8988T (cell line): ENCODE measurements at regions not wholly inside any gene's neighbourhood (a gene's known extent, or its start where the extent isn't known, plus 50 kb on each side); places are given as distances from the start of the nearest gene placed in this dataset.

ENCODE experiments used
- DNase-seq: peaks from one replicate; pipeline ENCODE4 v3.0.0; 2011

DNA sequence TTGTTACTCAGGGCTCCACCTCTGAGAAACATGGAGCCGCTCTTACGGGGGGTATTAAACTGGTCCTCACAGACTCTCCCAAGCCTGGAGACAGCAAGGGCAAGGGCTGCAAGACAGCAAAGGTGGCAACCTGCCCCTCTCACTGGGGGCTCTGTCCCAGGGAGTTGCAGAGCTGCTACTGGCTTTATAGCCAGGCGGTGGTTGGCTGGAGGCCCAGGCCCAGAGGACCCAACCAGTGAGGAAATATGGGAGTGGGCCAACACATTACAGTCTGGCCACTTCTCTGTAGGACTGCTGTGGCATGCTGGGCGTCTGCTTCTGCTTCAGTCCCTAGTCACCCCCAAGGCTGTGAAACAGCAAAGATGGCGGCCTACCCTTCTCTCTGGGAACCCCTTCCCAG is 597.2 kb downstream of the LRRC70 start:
- DNase-seq: no peak

DNA sequence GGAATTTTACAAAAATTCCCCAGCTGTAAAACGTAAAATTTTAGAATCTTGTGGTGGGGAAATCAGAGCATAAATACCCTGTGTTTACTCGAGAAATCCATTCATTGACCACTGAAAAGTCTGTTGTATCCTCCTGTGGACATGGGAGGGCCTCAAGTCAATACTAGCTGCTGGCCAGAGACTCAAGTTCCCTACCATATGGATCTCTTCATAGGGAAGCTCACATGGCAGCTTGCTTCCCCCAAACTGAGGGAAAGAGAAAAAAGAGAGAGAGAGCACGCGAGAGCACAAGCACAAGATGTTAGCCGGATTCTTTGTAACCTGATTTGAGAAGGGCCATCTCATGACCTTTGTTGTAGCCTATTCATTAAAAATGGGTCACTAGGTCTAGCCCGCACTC is 591.9 kb downstream of the LRRC70 start:
- no peak for DNase-seq

DNA sequence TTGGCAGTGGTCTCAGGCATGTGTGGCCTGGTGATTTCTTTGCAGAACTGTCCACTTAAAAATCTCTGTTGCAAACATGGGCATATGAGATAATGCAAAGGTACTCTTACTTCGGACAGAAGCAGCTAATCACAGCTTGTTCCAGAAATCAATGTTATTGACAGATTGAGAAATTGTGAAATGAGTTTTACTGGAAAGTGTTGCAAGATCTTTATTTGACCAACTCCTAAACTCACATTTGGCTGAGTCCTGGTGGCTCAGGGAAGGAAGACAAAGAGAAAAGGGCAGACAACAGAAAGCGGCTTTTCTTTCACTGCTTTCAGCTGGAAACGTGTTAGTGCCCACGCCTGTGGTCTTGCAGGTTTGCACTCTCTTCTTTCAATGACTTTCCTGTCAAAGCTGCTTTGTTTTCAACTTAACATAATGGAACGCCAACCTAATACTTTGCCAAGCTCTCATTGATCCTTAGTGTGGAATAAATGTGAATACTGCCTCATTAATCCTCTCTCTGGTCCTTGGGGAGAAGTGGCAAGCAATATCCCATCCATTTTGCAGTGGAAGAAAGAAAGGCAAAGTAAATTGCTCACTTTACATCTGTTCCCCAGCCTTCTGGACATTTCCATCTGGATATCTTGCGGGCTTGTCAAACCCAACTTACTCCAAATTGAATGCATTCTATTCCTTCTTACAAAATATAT is 586.4 kb downstream of the LRRC70 start:
- no peak for DNase-seq

DNA sequence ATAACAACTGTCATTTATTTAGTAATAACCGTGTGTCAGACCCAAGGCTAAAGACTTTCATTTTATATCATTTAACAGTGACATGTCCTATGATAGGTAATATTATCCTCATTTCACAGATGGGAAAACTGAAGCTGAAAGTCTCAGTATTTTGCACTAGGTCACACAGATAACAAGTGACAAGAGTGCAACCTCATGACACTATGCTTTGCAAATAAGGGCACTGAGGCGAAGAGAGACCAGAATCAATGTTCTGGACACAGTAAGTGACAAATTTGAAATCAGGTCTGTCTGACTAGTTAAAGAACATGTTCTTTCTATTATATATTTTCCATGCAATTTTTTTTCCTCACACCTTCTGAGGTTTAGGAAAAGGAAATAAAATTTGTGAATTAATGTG is 585.7 kb downstream of the LRRC70 start:
- DNase-seq: no peak

DNA sequence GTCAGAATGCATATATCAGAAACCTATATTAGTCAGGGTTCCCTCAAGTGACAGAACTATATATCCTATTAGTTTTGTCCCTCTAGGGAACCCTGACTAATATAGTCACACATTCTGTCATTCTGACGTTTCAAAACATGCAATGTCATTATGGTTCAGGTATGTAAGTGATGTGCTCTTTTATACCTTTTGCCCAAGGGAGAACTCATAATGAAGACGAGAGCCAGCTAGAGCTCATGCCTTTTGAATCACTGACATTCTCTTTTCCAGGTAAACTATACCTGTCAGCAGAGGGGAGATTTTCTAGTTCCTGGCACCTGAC is 576.7 kb downstream of the LRRC70 start:
- DNase-seq: no peak

DNA sequence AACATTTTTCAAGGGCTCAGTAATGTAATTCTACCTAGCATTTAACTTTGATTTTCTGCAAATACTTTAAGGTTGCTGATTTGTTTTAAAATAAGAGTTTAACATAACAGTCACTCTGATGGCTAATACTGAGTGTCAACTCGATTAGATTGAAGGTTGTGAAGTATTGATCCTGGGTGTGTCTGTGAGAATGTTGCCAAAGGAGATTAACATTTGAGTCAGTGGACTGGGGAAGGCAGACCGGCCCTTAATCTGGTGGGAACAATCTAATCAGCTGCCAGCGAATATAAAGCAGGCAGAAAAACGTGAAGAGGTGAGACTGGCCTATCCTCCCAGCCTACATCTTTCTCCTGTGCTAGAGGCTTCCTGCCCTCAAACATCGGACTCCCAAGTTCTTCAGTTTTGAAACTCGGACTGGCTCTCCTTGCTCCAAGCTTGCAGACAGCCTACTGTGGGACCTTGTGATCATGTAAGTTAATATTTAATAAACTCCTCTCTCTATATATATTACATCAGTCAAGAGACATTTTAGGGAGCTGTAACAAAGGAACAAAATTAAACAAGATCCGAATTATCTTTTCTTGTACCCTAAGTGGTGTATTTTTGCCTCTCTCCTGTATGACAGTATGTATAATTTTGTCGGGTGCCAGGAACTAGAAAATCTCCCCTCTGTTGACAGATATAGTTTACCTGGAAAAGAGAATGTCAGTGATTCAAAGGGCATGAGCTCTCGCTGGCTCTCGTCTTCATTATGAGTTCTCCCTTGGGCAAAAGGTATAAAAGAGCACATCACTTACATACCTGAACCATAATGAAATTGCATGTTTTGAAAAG is 576.1 kb downstream of the LRRC70 start:
- no peak for DNase-seq

DNA sequence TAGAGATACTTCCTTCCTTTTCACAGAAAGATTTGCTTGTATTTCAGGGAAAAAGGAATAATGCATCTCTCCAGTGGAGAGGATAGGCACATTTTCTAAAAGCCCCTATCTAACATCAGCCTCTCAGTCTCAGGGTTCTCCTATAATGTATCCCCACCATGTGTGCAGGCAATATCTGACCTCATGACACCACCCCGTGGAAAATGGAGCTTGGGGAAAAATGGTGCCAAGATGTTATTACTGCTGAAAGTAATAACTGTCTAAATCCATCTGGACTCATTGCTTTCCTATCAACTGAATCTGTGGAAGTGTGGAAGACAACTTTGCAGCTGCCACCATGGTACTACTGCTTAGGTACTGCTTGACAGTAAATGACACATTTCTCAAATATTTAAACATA is 574.3 kb downstream of the LRRC70 start:
- no peak for DNase-seq

DNA sequence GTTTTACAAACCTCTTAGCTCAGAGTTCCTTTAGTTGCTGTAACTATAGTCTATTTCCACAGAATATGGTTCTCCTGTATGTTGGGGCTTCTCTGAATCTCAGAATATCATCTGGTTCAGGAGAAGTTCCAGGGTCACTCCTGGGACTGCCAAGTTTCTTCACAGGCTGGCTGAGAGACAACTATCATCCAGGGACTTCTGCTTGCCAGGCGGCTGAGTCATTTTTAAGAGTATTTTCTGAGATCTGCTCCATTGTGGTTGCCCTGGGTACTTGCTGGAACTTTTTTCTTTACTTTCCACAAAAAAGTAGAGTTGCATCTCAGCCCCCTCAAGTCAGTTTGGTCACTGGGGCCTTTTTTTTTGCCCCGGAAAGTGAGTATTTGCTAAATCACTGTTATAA is 566.5 kb downstream of the LRRC70 start:
- no peak for DNase-seq

DNA sequence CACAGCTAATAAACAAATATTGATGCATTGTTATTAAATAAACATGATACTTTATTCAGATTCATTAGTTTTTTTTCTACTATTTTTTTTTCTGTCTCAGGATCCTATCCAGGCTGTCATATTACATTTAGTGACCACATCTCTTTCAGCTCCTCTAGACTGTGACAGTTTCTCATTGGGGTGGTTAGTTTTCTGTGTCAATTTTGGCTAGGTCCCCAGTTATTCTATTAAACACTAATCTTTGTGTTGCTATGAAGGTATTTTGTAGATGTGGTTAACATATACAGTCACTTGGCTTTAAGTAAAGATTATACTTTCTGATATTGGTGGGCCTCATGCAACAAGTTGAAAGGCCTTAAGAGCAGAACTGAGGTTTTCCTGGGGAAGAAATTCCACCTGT is 563.0 kb downstream of the LRRC70 start:
- DNase-seq: no peak

DNA sequence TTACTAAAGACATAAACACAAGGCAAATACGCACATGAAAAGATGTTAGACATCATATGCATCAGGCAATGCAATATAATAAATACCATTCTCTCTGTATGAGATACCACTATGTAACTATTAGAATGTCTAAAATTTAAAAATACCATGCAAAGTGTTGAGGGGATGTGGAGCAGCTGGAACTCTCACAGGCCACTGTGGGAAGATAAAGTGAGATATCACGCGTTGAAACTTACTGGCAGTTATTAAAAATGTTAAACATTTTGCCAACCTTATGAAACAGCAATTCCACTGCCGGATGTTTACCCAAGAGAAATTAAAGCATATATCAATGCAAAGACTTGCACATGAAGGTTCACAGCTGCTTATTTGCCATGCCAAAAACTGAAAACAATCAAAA is 556.7 kb downstream of the LRRC70 start:
- no peak for DNase-seq

DNA sequence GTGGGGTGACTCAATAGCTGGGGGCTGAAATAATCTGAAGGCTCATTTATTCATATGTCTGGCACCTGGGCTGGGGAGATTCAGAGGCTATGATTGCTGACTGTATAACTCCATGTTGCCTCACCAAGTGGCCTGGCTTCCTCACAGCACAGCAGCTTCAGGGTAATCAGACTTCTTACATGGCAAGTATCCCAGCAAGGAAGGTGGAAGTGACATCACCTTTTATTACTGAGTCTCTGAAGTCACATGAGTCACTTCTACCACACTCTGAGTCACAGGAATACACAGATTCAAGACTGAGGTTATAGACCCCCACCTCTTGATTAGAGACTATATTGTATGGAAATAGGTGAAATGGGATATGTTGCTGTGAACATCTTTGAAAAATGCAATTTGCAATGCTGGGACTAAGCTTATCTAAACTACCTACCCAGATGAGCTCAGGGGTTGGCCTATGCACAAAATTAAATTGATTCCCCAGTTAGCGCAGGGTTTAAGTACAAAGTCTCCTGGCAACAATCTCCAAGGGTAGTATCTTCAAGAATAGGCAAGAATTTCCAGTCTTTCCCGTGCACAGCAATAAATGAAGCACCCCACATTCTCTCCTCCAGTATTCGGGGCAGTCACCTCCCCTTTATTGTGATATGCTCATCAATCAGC is 553.1 kb downstream of the LRRC70 start:
- DNase-seq: no peak

DNA sequence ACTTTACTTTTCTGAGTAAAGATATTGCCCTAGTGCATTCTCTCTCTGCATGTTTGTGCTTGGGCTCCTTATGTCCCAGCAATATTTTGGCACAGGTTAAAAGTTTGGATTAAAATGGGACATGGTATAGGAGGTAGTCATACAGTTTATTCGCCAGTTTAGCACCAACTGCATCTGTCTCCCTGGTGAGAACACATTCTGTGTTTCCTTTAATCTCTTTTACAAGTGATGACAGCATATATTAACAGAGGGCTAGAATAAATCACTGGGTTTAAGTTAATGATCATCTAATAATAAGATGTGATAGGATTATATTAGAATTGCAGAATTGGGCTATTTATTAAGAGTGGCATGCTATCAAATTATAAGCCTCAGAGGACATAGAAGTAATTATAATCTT is 550.1 kb downstream of the LRRC70 start:
- no peak for DNase-seq

DNA sequence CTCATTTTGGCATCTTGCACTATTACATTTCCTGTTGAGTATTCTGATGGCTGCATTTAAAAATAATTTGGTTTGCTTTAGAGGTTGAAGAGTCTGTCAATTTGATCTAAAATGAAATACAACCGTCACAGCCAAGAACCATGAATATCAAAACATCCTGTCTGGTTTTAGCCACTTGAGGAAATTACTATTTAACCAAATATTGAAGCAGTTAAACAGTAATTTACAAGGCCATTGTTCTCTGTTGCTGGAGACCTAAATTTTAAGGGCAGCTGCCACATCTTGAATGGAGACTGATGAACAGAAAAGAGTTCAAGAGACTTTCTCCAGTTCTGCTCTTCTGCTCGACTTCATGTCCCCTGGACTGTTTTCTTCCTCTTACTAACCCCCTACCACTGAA is 549.4 kb downstream of the LRRC70 start:
- no peak for DNase-seq

DNA sequence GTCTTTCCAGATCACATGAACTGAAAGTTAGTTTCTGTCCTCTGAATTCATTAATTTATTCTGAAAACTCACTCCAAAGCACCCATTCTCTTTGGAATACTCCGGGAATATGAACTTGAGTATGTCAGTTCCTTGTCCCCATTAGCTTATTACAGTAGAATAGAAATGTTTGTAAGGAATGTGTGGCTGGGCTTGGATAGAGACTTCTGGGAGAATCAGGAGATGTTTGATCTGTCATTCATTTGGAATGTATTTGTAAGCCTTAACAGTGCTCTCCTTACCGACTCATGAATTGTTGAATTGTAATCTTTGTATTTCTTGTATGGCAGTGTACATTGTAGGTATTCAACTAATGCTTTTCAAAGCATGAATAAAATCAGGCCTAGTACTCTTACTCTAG is 548.4 kb downstream of the LRRC70 start:
- no peak for DNase-seq

DNA sequence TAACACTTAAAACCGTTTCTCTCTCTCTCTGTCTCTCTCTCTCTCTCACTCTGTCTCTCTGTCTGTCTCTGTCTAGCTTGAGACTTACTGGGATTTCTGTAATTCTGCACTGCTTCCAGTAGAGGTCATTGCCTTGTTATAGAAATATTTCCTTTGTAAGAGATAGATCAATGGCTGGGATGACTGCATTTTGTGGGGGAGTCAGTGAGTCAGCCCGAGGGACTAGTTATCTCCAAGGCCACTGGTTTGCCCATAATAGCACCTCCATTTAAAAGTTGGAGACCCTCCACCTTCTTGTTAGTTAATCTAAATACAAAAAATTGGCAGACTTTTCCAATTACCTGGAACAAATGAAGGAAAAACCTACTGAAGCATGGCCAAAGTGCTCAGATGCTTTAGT is 547.2 kb downstream of the LRRC70 start:
- no peak for DNase-seq

DNA sequence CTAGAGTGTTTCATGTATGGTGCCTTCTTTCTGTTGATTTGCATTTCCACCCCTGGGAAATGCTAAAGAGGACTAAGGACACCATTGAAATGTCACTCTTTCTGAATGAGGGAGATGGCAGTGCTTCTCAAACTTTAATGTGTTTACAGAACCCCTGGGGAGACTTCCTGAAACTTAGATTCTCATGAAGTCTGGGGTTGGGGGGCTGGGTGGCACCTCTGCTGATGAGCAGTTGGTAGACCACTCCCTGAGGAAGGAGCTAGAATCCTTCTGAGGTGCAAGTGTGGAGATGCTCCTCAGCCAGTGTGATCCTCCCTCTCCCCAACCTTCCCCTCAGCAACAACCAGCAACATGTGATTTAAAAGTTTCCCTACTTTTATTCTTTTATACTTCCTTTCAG is 546.8 kb downstream of the LRRC70 start:
- DNase-seq: no peak

DNA sequence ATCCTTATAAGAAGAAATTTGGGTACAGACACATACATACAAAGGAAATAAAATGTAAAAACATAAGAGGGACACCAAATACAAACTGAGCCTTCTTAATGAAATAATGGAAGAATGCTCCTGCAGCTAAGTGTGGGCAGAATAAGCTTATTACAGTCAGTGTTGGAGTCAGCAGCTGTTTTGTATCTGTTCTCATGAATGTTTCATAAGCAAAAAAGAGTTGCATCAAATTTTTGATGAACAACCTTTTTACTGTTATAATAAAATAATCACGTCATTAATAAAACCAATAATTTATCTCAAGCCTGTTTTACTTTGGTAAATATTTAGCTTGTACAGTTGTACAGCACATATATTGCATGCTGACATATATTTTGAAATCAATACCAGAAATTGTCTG is 545.6 kb downstream of the LRRC70 start:
- no peak for DNase-seq

DNA sequence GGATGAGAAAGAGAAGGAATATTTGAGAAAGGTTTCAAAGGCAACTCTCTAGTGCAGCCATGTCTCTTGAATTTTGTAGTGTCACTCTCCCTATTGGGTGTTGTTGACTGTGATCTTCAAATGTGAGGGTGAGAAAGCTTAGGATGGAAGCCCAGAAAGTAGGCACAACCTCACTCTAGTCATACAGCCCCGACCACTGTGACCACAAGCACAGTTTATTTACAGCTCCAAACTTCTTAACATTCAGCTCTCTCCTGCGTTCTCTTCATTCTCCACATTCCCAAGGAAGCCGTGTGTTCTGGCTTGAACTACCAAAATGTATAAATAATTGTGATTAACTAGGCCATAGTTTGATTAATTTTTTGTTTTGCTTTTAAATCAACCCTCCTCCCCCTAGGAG is 542.9 kb downstream of the LRRC70 start:
- no peak for DNase-seq

DNA sequence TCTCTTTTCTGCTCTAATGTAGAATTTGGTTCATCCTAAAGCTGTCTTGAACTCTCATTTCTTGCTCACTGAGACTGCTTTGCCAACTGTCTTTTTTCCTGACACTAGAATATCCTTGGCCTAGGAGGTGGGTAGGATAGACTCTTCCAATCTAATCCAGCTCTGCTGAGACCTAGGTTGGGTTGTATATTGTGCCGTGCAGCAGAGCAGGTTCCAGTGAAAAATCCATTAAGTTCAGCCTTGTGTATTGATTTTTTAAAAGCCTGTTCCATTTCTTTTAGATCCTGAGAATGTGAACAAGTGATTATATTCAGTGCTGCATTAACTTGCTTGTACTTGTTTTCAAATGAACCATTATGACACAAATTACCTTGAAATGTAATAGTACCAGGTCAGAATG is 539.6 kb downstream of the LRRC70 start:
- DNase-seq: no peak

DNA sequence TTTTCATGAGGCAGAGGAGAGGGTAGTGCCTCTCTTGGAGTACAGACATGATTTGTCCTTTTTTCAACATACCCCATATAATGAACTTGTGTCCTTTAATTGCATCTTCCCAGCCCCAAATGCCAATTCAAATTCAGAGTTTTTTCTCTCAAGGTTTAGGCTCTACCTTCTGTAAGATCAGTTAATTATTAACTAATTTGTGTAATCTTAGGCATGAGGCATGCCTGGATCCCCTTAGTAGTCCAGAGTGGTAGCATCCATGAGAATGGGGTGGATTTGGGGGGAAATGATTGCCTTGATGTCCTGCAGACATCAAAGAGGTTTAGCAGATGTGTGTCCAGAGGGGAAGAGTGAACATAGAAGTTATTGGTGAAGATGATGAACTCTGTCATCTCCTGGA is 533.3 kb downstream of the LRRC70 start:
- no peak for DNase-seq

DNA sequence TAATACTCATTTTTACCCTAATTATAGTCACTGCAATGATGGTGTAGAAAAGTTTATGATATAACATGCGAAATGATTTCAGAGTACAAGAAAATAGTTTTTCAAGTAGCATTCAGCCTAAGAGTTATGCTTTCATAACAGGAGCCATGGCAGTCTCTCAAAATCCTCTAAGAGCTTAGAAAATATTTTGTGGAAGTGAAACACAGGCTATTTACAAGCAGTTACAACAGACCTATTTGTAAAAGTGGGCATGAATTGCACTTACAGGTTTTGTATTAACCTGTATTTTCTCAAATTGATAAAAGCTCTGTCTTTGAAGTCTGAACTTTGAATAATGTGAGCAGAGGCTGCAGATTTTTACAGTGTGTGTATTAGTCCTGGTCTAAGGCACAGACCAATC is 523.3 kb downstream of the LRRC70 start:
- no peak for DNase-seq

DNA sequence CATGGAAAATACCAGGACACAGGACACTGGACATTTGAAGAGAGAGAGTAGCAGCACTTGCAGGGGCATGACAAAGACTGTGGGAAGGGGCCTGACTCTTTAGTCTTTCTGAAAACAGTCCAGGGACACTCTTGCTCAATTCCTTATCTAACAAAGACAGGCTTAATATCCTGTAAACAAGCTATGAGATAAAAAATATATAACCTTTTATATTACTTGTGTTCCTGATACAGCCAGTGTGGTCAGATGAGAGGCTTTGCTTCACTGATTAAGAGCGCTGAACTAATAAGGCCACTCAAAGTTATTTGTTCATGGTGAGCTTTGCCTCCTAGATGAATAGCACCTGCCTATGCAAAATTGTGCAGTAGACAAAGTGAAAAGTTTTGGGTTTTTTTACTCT is 518.7 kb downstream of the LRRC70 start:
- DNase-seq: no peak

DNA sequence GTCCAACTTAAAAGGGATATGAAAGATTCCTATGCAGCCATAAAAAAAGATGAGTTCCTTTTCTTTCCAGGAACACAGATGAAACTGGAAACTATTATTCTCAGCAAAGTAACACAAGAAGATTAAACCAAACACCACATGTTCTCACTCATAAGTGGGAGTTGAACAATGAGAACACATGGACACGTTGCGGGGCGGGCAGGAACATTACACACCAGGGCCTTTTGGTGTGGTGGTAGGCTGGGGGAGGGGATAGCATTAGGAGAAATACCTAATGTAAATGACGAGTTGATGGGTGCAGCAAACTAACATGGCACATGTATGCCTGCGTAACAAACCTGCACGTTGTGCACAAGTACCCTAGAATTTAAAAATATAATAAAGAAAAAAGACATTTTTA is 516.1 kb downstream of the LRRC70 start:
- DNase-seq: no peak

DNA sequence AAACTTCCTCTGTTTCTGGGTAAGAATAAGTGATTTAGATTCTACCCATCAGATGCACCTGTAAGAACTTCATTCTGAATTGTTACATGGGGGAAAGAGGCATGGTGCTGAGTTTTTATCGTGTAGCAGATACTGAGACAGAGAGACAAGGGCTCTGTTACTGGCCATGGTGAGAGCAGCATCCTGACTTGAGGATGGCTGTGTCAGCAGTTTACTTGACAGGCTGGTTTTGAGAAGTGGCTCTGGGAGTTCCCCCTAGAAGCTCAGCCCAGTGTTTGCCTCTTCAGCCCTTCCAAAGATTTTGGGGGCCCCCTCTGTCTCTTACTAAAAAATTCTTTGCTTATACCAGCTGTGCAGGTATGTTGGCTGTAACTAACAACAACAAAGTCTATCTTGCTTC is 510.5 kb downstream of the LRRC70 start:
- DNase-seq: no peak

DNA sequence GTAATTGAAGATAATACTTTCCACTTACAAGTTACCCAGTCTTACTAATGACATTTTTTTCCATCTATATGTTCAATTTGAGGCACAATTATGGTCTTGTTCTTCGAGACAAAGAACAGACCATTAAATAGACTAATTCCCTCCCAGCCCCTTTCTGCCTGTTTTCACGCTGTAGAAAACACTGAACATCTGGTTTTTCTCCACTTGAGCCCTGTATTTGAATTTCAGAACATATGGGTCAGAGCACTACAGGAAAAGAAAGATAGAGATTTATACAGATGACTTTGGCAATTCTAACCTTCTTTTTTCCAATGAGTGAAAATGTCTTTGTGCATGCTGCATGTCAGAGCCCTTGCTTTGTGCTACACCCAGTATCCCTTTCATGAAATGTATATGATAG is 506.9 kb downstream of the LRRC70 start:
- no peak for DNase-seq
